ENCODE measurements at regions not wholly inside any gene's neighbourhood (a gene's known extent, or its start where the extent isn't known, plus 50 kb on each side); places are given as distances from the start of the nearest gene placed in this dataset.

GRCh38 chr5:57937501-57938173 is 455.0 kb upstream of the ACTBL2 start:
- H3K36me3 Mint-ChIP-seq (ENCODE audit: low read depth), result no peaks in the 10 kb centered on the region
- H3K27ac Mint-ChIP-seq (ENCODE audit: unreplicated experiment), result no peak overlapping the region
- H3K4me3 Mint-ChIP-seq, result no peak overlapping the region
- no peak for DNase-seq (ENCODE audit: low read depth, low spot score)
- no peaks in the 10 kb centered on the region for H3K4me1 Mint-ChIP-seq
- peaks cover 2% of the 10 kb centered on the region for H3K9me3 Mint-ChIP-seq
- no peaks in the 10 kb centered on the region for H3K27me3 Mint-ChIP-seq (ENCODE audit: low read depth)
- no peak for TF ChIP-seq CTCF (conservative IDR thresholded peaks at IDR 0.05)

GRCh38 chr5:57937025-57937424 is 454.4 kb upstream of the ACTBL2 start:
- Mint-ChIP-seq H3K9me3 (peaks cover 2% of the 10 kb centered on the region), H3K4me1 (no peaks in the 10 kb centered on the region), H3K27ac (ENCODE audit: unreplicated experiment) (no peak overlapping the region), H3K4me3 (no peak overlapping the region), H3K36me3 (ENCODE audit: low read depth) (no peaks in the 10 kb centered on the region), H3K27me3 (ENCODE audit: low read depth) (no peaks in the 10 kb centered on the region)
- no peak for TF ChIP-seq CTCF (conservative IDR thresholded peaks at IDR 0.05)
- no peak for DNase-seq (ENCODE audit: low read depth, low spot score)

GRCh38 chr5:57932761-57933160 is 450.1 kb upstream of the ACTBL2 start:
- Mint-ChIP-seq H3K4me3 (no peak overlapping the region), H3K36me3 (ENCODE audit: low read depth) (no peaks in the 10 kb centered on the region), H3K9me3 (peaks cover 3% of the 10 kb centered on the region), H3K4me1 (peaks cover 4% of the 10 kb centered on the region), H3K27me3 (ENCODE audit: low read depth) (no peaks in the 10 kb centered on the region), H3K27ac (ENCODE audit: unreplicated experiment) (no peak overlapping the region)
- TF ChIP-seq CTCF (conservative IDR thresholded peaks at IDR 0.05), result no peak
- no peak for DNase-seq (ENCODE audit: low read depth, low spot score)

- TF ChIP-seq CTCF (conservative IDR thresholded peaks at IDR 0.05), result no peak
- Mint-ChIP-seq H3K4me1 (peaks cover 4% of the 10 kb centered on the region), H3K36me3 (ENCODE audit: low read depth) (no peaks in the 10 kb centered on the region), H3K27me3 (ENCODE audit: low read depth) (no peaks in the 10 kb centered on the region), H3K27ac (ENCODE audit: unreplicated experiment) (no peak overlapping the region), H3K4me3 (no peak overlapping the region), H3K9me3 (peaks cover 3% of the 10 kb centered on the region)
- no peak for DNase-seq (ENCODE audit: low read depth, low spot score)
Observed at GRCh38 chr5:57931807-57932206, 449.2 kb upstream of the ACTBL2 start.

- no peak for DNase-seq (ENCODE audit: low read depth, low spot score)
- H3K27me3 Mint-ChIP-seq (ENCODE audit: low read depth), result no peaks in the 10 kb centered on the region
- no peak overlapping the region for H3K4me3 Mint-ChIP-seq
- no peaks in the 10 kb centered on the region for H3K36me3 Mint-ChIP-seq (ENCODE audit: low read depth)
- H3K4me1 Mint-ChIP-seq, result peaks cover 4% of the 10 kb centered on the region
- no peak overlapping the region for H3K27ac Mint-ChIP-seq (ENCODE audit: unreplicated experiment)
- no peak for TF ChIP-seq CTCF (conservative IDR thresholded peaks at IDR 0.05)
- peaks cover 3% of the 10 kb centered on the region for H3K9me3 Mint-ChIP-seq
Observed at GRCh38 chr5:57931352-57931751, 448.7 kb upstream of the ACTBL2 start.
